Mammary epithelial cell (primary cell): ENCODE measurements at regions not wholly inside any gene's neighbourhood (a gene's known extent, or its start where the extent isn't known, plus 50 kb on each side); places are given as distances from the start of the nearest gene placed in this dataset.

Source experiments
- EZH2 ChIP-seq: IDR thresholded peaks from 2 replicates; pipeline ENCODE4 v1.6.1; 2012; ENCODE audit warnings: low read length, inconsistent platforms, borderline replicate concordance
- TF ChIP-seq, protein P1 (sequence below), 2 donors: IDR thresholded peaks in 1 of 2; conservative IDR thresholded peaks in 1 of 2; 2 replicates each; pipeline ENCODE4 v1.5.1; 2011 to 2012; ENCODE audit warnings: inconsistent platforms in 2 of 2, low read length in 2 of 2, mild to moderate bottlenecking in 2 of 2, control low read depth in 1 of 2, low read depth in 1 of 2; ENCODE audit not compliant: insufficient read depth in 1 of 2; ENCODE audit errors: extremely low read depth in 1 of 2

DNA sequence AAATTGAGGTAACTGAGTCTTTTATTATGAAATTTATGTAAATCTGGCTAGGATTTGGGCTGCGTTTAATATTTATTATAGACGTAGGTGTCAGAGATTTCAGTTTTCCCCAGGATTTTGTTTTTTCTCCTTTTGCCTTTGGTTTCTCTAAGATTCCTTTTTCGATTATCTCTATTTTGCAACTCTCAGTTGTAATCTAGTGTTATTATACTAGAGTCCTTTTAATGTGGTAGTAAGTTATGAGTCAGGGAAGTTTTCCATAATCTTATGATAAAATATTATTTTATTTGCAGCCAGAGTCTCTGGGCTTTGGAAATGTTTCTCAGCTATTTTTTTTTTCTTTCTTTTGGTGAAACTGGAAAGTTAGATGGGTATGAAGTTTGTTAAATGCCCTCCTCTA, 1043.8 kb downstream of the PLA2G4A start:
- TF ChIP-seq, protein P1, sequence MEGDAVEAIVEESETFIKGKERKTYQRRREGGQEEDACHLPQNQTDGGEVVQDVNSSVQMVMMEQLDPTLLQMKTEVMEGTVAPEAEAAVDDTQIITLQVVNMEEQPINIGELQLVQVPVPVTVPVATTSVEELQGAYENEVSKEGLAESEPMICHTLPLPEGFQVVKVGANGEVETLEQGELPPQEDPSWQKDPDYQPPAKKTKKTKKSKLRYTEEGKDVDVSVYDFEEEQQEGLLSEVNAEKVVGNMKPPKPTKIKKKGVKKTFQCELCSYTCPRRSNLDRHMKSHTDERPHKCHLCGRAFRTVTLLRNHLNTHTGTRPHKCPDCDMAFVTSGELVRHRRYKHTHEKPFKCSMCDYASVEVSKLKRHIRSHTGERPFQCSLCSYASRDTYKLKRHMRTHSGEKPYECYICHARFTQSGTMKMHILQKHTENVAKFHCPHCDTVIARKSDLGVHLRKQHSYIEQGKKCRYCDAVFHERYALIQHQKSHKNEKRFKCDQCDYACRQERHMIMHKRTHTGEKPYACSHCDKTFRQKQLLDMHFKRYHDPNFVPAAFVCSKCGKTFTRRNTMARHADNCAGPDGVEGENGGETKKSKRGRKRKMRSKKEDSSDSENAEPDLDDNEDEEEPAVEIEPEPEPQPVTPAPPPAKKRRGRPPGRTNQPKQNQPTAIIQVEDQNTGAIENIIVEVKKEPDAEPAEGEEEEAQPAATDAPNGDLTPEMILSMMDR (conservative IDR thresholded peaks at IDR 0.05 in 1 of 2, IDR thresholded peaks at IDR 0.05 in 1 of 2; ENCODE audit: extremely low read depth in 1 of 2, insufficient read depth in 1 of 2, low read depth in 1 of 2, low read length in 2 of 2) = no peak
- TF ChIP-seq EZH2 = no peak
